ENCODE measurements at regions not wholly inside any gene's neighbourhood (a gene's known extent, or its start where the extent isn't known, plus 50 kb on each side); places are given as distances from the start of the nearest gene placed in this dataset.

DNA sequence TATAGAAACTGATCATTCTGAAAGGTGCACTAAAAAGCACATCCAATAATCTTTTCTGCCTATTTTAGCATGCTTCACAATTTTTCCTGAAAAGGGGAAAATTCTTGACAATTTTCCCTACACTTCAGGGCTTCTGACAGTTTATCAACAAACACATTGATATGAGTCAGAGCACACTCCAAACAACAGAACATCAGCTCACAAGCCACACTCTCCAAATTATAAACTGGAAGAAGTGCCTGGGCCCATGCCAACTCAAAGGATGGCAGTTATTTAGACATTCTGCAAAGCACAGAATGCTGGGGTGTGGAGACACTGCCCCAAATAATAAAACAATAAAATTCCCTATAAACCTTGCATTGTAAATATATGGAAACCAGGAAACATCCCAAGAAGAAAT is 90.8 kb downstream of the ELAPOR2 start:
- no peak for TF ChIP-seq NFIC (IDR thresholded peaks at IDR 0.05; ENCODE audit: low read depth, low read length)
- no peak for TF ChIP-seq FOXM1 (IDR thresholded peaks at IDR 0.05; ENCODE audit: low read depth, low read length)
- TF ChIP-seq YBX1 (IDR thresholded peaks at IDR 0.05) = no peak
- TF ChIP-seq WRNIP1 (IDR thresholded peaks at IDR 0.05; ENCODE audit: borderline replicate concordance, low read depth, low read length) = no peak
- TF ChIP-seq, protein P1, sequence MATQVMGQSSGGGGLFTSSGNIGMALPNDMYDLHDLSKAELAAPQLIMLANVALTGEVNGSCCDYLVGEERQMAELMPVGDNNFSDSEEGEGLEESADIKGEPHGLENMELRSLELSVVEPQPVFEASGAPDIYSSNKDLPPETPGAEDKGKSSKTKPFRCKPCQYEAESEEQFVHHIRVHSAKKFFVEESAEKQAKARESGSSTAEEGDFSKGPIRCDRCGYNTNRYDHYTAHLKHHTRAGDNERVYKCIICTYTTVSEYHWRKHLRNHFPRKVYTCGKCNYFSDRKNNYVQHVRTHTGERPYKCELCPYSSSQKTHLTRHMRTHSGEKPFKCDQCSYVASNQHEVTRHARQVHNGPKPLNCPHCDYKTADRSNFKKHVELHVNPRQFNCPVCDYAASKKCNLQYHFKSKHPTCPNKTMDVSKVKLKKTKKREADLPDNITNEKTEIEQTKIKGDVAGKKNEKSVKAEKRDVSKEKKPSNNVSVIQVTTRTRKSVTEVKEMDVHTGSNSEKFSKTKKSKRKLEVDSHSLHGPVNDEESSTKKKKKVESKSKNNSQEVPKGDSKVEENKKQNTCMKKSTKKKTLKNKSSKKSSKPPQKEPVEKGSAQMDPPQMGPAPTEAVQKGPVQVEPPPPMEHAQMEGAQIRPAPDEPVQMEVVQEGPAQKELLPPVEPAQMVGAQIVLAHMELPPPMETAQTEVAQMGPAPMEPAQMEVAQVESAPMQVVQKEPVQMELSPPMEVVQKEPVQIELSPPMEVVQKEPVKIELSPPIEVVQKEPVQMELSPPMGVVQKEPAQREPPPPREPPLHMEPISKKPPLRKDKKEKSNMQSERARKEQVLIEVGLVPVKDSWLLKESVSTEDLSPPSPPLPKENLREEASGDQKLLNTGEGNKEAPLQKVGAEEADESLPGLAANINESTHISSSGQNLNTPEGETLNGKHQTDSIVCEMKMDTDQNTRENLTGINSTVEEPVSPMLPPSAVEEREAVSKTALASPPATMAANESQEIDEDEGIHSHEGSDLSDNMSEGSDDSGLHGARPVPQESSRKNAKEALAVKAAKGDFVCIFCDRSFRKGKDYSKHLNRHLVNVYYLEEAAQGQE (IDR thresholded peaks at IDR 0.05; ENCODE audit: low read depth, low read length) = no peak
- TF ChIP-seq RCOR1 (conservative IDR thresholded peaks at IDR 0.05; ENCODE audit: low read depth, low read length) = no peak
- TF ChIP-seq TARDBP (IDR thresholded peaks at IDR 0.05; ENCODE audit: borderline replicate concordance) = no peak
- TF ChIP-seq STAT1 (conservative IDR thresholded peaks at IDR 0.05) = no peak
- no peak for TF ChIP-seq NR2C2 (IDR thresholded peaks at IDR 0.05; ENCODE audit: borderline replicate concordance, control insufficient read depth, insufficient read length, low read depth)
